ENCODE measurements at regions not wholly inside any gene's neighbourhood (a gene's known extent, or its start where the extent isn't known, plus 50 kb on each side); places are given as distances from the start of the nearest gene placed in this dataset.

GRCh38 chr10:123398756-123399155 is 244.6 kb downstream of the BUB3 start:
- no peaks in the 10 kb centered on the region for H3K9me3 ChIP-seq
- intact Hi-C loops (cut with DNase I): no loop called here

GRCh38 chr10:123399276-123399839 is 245.2 kb downstream of the BUB3 start:
- intact Hi-C loops (cut with DNase I): no loop called here
- Histone ChIP-seq H3K27me3 (replicated peaks; ENCODE audit: insufficient read depth) (no peaks in the 10 kb centered on the region), H3K27ac (no peak overlapping the region), H3K4me3 (no peak overlapping the region), H3K36me3 (no peaks in the 10 kb centered on the region), H3K9me3 (no peaks in the 10 kb centered on the region), H3K4me1 (replicated peaks) (no peaks in the 10 kb centered on the region)
- TF ChIP-seq CTCF (IDR thresholded peaks at IDR 0.05) (no peak), POLR2AphosphoS5 (IDR thresholded peaks at IDR 0.05) (no peak), POLR2A (IDR thresholded peaks at IDR 0.05) (no peak)
- DNase-seq (ENCODE audit: low spot score): no peak
- WGBS: 93% methylated on average over 12 of the region's 12 CpGs

More at GRCh38 chr10:123398756-123399155, 244.6 kb downstream of the BUB3 start:
- no peaks in the 10 kb centered on the region for H3K27me3 ChIP-seq (replicated peaks; ENCODE audit: insufficient read depth)
- no peak for TF ChIP-seq POLR2A (IDR thresholded peaks at IDR 0.05)
- no peak overlapping the region for H3K4me3 ChIP-seq
- H3K27ac ChIP-seq: no peak overlapping the region
- no peaks in the 10 kb centered on the region for H3K4me1 ChIP-seq (replicated peaks)
- no peaks in the 10 kb centered on the region for H3K36me3 ChIP-seq
- no peak for DNase-seq (ENCODE audit: low spot score)

- intact Hi-C loops (cut with DNase I): no loop called here
- Histone ChIP-seq H3K4me1 (replicated peaks) (no peaks in the 10 kb centered on the region), H3K9me3 (no peaks in the 10 kb centered on the region), H3K36me3 (no peaks in the 10 kb centered on the region), H3K27me3 (replicated peaks; ENCODE audit: insufficient read depth) (no peaks in the 10 kb centered on the region), H3K4me3 (no peak overlapping the region), H3K27ac (no peak overlapping the region)
- TF ChIP-seq CTCF (IDR thresholded peaks at IDR 0.05) (no peak), POLR2AphosphoS5 (IDR thresholded peaks at IDR 0.05) (no peak), POLR2A (IDR thresholded peaks at IDR 0.05) (no peak)
- 81% methylated on average over 3 of the region's 3 CpGs for WGBS
- no peak for DNase-seq (ENCODE audit: low spot score)
Measured at GRCh38 chr10:123402021-123402420, 247.8 kb downstream of the BUB3 start.

GRCh38 chr10:123402656-123403055 is 248.5 kb downstream of the BUB3 start:
- H3K36me3 ChIP-seq: no peaks in the 10 kb centered on the region
- intact Hi-C loops (cut with DNase I): no loop called here
- DNase-seq (ENCODE audit: low spot score): no peak
- H3K27ac ChIP-seq: no peak overlapping the region
- H3K9me3 ChIP-seq: no peaks in the 10 kb centered on the region
- no peaks in the 10 kb centered on the region for H3K4me1 ChIP-seq (replicated peaks)
- WGBS: 80% methylated on average over 5 of the region's 5 CpGs
- TF ChIP-seq POLR2AphosphoS5 (IDR thresholded peaks at IDR 0.05): no peak
- no peak for TF ChIP-seq CTCF (IDR thresholded peaks at IDR 0.05)
- no peak for TF ChIP-seq POLR2A (IDR thresholded peaks at IDR 0.05)
- H3K27me3 ChIP-seq (replicated peaks; ENCODE audit: insufficient read depth): no peaks in the 10 kb centered on the region
- no peak overlapping the region for H3K4me3 ChIP-seq

GRCh38 chr10:123404357-123404756 is 250.2 kb downstream of the BUB3 start:
- WGBS: 91% methylated on average over 1 of the region's 1 CpG
- H3K9me3 ChIP-seq: no peaks in the 10 kb centered on the region
- H3K4me3 ChIP-seq: no peak overlapping the region
- TF ChIP-seq POLR2A (IDR thresholded peaks at IDR 0.05) (no peak), CTCF (IDR thresholded peaks at IDR 0.05) (no peak), POLR2AphosphoS5 (IDR thresholded peaks at IDR 0.05) (no peak)
- intact Hi-C loops (cut with DNase I): no loop called here
- no peaks in the 10 kb centered on the region for H3K4me1 ChIP-seq (replicated peaks)
- no peak overlapping the region for H3K27ac ChIP-seq
- no peak for DNase-seq (ENCODE audit: low spot score)
- H3K36me3 ChIP-seq: no peaks in the 10 kb centered on the region
- no peaks in the 10 kb centered on the region for H3K27me3 ChIP-seq (replicated peaks; ENCODE audit: insufficient read depth)
